Naive thymus-derived CD8-positive, alpha-beta T cell (primary cell): ENCODE measurements at regions not wholly inside any gene's neighbourhood (a gene's known extent, or its start where the extent isn't known, plus 50 kb on each side); places are given as distances from the start of the nearest gene placed in this dataset.

Experiments
- ATAC-seq, 2 donors: fragments of 150-1000 bp; cut with Tn5 transposase in 1 of 2; sonication (Bioruptor Pico), chemical (Tn5 transposase) in 1 of 2; 1 replicate in 1 of 2; 2 replicates in 1 of 2; pipeline ENCODE4 v1.10.0; 2021; ENCODE audit warnings: mild to moderate bottlenecking in 2 of 2, moderate library complexity in 2 of 2
- POLR2A ChIA-PET: fragments of 350-600 bp; sonication (Branson Sonifier 250); formaldehyde crosslinking; loops from one replicate; lab custom pipeline; 2021; ENCODE audit warnings: antibody characterized with exemption; lab: Charles Lee
- DNase-seq, 10 donors: peaks; one replicate each; pipeline versions ENCODE4 v3.0.0 to v3.0.0-alpha.2; 2020 to 2022
- H3K27ac Mint-ChIP-seq, 10 donors: one replicate each; pipeline ENCODE4 v1.8.0; 2020 to 2022; ENCODE audit warnings: mild to moderate bottlenecking in 10 of 10, mixed read lengths in 10 of 10, moderate library complexity in 4 of 10, inconsistent platforms in 1 of 10
- H3K27me3 Mint-ChIP-seq, 5 donors: one replicate each; pipeline ENCODE4 v1.8.0; 2021 to 2022; ENCODE audit warnings: mixed read lengths in 5 of 5
- H3K36me3 Mint-ChIP-seq, 3 donors: one replicate each; pipeline ENCODE4 v1.8.0; 2020 to 2022; ENCODE audit warnings: mixed read lengths in 3 of 3, mild to moderate bottlenecking in 2 of 3, inconsistent platforms in 1 of 3
- H3K4me1 Mint-ChIP-seq, 4 donors: one replicate each; pipeline ENCODE4 v1.8.0; 2021 to 2022; ENCODE audit warnings: mixed read lengths in 4 of 4
- H3K4me3 Mint-ChIP-seq, 10 donors: one replicate each; pipeline ENCODE4 v1.8.0; 2020 to 2022; ENCODE audit warnings: mild to moderate bottlenecking in 10 of 10, mixed read lengths in 10 of 10, moderate library complexity in 6 of 10, inconsistent platforms in 1 of 10
- H3K9me3 Mint-ChIP-seq, 9 donors: one replicate each; pipeline ENCODE4 v1.8.0; 2020 to 2022; ENCODE audit warnings: mixed read lengths in 9 of 9, mild to moderate bottlenecking in 3 of 9, inconsistent platforms in 1 of 9, moderate library complexity in 1 of 9

- Mint-ChIP-seq H3K4me3 (no peak overlapping the region), H3K27ac (no peak overlapping the region), H3K9me3 (no peaks in the 10 kb centered on the region), H3K36me3 (peaks cover 0 to 2% (median 0%) of the 10 kb centered on the region in 3 donors), H3K27me3 (no peaks in the 10 kb centered on the region), H3K4me1 (peaks cover 0 to 6% (median under 1%) of the 10 kb centered on the region in 4 donors)
- no peak for DNase-seq
- POLR2A ChIA-PET, result interaction anchor here (0.6 to 0.7 kb wide), 2 partner anchors 67 to 77 kb away, joined by 3 to 6 read pairs; a partner anchor contains a TSS
- ATAC-seq, result no peak
These were observed 100.5 kb upstream of the BTN3A2 start for GRCh38 chr6:26264547-26264946.

DNA sequence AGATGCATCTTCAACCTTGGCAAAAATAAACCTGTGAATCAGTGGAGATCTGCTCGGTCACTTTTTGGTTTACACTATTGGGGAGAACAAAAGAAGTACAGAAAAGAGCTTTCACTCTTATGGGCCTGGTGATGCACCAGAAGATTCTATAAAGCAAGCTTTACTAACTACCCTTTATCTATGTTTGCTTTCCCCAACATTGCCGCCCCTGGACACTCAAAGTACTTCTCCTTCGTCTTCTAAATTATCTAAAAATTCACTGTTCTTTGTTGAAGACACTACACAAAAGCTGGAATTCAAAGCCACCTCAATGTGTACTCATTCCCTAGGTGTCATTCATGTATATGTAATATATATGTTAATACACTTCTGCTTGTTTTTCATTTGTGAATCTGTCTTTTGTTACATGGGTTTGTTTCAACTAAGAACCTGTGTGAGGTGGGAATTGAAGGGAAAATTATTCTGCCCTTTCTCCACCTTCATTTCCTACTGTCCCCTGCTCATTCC is 97.9 kb upstream of the BTN3A2 start:
- Mint-ChIP-seq H3K4me3 (no peak overlapping the region), H3K9me3 (no peaks in the 10 kb centered on the region), H3K27ac (no peak overlapping the region), H3K27me3 (no peaks in the 10 kb centered on the region), H3K4me1 (peaks cover 4 to 25% (median 11%) of the 10 kb centered on the region in 4 donors), H3K36me3 (no peaks in the 10 kb centered on the region)
- no peak for ATAC-seq
- no peak for DNase-seq
- POLR2A ChIA-PET, result interaction anchor here (0.7 to 2.2 kb wide), 3 partner anchors 32 to 291 kb away, joined by 4 to 5 read pairs (median 5); a partner anchor contains a TSS

- ATAC-seq (no peak), DNase-seq (no peak)
- no peak overlapping the region for H3K27ac Mint-ChIP-seq
These were observed 96.2 kb upstream of the BTN3A2 start for GRCh38 chr6:26268659-26269402.

DNA sequence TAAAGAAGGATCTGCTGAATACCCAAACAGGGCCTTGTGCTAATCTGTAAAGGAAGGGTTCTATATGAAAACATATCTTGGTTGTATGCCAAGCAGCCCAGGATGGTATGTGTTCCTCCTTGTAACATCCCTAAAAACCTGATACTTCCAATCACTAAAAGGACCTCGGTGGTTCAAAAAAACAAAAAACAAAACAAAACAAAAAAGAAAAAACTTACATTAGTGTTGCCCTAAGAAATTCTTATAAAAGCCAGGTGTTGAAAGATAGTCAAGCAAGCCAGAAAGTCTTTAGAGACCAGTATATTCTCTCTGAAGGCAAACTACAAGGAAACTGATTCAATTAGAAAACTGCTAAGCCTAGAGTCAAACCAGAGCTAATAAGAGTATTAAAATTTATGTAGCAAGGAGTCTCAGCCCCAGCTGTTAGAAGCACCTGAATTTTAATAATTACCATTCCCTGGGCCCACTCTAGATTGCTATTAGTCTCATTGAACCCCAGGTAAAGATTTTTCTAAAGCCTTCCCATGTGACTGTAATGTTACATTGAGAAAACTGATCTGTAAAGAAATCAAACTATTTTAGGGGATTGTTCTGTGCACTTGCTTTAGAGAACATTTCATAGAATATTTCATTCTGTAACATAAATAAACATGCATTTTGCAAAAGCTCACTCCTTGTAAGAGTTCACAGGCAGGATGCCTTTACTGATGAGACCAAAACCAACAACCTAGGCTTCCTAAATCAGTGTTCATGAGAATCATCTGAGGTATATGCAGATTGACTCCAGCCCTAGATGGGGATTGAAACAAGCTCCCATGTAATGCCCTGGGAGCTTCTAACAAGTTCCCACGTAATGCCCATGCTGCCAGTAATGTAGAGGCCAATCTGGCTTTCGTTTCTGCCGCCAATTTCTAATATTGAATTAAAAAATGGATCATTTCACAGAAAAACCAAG is 95.2 kb upstream of the BTN3A2 start:
- no peak for DNase-seq
- H3K9me3 Mint-ChIP-seq, result no peaks in the 10 kb centered on the region
- H3K36me3 Mint-ChIP-seq, result no peaks in the 10 kb centered on the region
- peak overlapping the region in 2 of 10 donors; percentile 19 to 21 for H3K27ac Mint-ChIP-seq
- POLR2A ChIA-PET, result interaction anchor here (0.6 to 7.9 kb wide), 17 partner anchors 14 to 268 kb away, joined by 3 to 271 read pairs (median 61); a partner anchor contains a TSS
- peak overlapping the region in 1 of 10 donors; percentile 39 for H3K4me3 Mint-ChIP-seq
- no peaks in the 10 kb centered on the region for H3K27me3 Mint-ChIP-seq
- no peak for ATAC-seq
- peaks cover 4 to 28% (median 11%) of the 10 kb centered on the region in 4 donors for H3K4me1 Mint-ChIP-seq

More at GRCh38 chr6:26268659-26269402, 96.2 kb upstream of the BTN3A2 start:
- Mint-ChIP-seq H3K36me3 (no peaks in the 10 kb centered on the region), H3K4me1 (peaks cover 4 to 28% (median 11%) of the 10 kb centered on the region in 4 donors), H3K4me3 (no peak overlapping the region), H3K9me3 (no peaks in the 10 kb centered on the region), H3K27me3 (no peaks in the 10 kb centered on the region)
- POLR2A ChIA-PET, result interaction anchor here (1.3 to 7.9 kb wide), 4 partner anchors 33 to 53 kb away, joined by 5 to 209 read pairs (median 130); a partner anchor contains a TSS

GRCh38 chr6:26270486-26270861 is 94.5 kb upstream of the BTN3A2 start:
- no peaks in the 10 kb centered on the region for H3K36me3 Mint-ChIP-seq

DNA sequence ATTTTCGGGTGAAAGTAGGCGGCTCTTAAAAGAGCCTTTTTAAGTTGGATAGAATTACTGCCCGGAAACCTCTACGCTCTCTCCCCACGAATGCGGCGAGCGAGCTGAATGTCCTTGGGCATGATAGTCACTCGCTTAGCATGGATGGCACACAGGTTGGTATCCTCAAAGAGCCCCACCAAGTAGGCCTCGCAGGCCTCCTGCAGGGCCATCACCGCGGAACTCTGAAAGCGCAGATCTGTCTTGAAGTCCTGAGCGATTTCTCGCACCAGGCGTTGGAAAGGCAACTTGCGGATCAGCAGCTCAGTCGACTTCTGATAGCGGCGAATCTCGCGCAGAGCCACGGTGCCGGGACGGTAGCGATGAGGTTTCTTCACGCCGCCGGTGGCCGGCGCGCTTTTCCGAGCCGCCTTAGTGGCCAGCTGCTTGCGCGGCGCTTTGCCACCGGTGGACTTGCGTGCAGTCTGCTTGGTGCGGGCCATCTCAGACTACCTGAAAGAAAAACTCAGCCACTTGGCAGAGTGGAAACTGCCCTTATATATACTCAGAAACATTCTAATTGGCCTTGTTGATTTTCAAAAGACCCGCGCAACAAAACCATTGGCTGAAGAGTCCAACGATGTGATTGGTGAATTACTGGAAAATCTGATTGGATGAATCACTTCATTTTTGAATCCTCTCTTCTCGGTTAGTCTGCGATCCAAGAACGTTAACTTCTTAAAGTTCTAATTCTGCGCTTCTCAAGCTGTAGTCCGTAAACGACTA is 93.9 kb upstream of the BTN3A2 start:
- ATAC-seq (peak; percentile 18 to 39), DNase-seq (peak; percentile 52 to 93 (median 81))
- Mint-ChIP-seq H3K4me3 (no peak overlapping the region), H3K9me3 (no peaks in the 10 kb centered on the region), H3K27me3 (no peaks in the 10 kb centered on the region), H3K27ac (peak overlapping the region in 4 of 10 donors; percentile 20 to 97 (median 40)), H3K36me3 (no peaks in the 10 kb centered on the region), H3K4me1 (peaks cover 4 to 28% (median 11%) of the 10 kb centered on the region in 4 donors)
- POLR2A ChIA-PET, result interaction anchor here (1.1 to 7.9 kb wide), 18 partner anchors 8 to 266 kb away, joined by 3 to 271 read pairs (median 56); partner anchors contain the start of gene BTN3A3

More at GRCh38 chr6:26270486-26270861, 94.5 kb upstream of the BTN3A2 start:
- Mint-ChIP-seq H3K4me1 (peaks cover 4 to 28% (median 11%) of the 10 kb centered on the region in 4 donors), H3K27me3 (no peaks in the 10 kb centered on the region), H3K4me3 (peak overlapping the region in 1 of 10 donors; percentile 39), H3K27ac (peak overlapping the region in 2 of 10 donors; percentile 21 to 61), H3K9me3 (no peaks in the 10 kb centered on the region)
- POLR2A ChIA-PET, result interaction anchor here (0.6 to 7.9 kb wide), 17 partner anchors 14 to 267 kb away, joined by 3 to 271 read pairs (median 61); a partner anchor contains a TSS
- ATAC-seq (no peak), DNase-seq (peak in 1 of 10 donors; percentile 21)

GRCh38 chr6:26271668-26272024 is 93.4 kb upstream of the BTN3A2 start:
- no peak overlapping the region for H3K4me3 Mint-ChIP-seq
- peak overlapping the region in 1 of 10 donors; percentile 97 for H3K27ac Mint-ChIP-seq
- ATAC-seq, result no peak
- POLR2A ChIA-PET, result interaction anchor here (0.9 to 7.9 kb wide), 21 partner anchors 9 to 1601 kb away, joined by 3 to 271 read pairs (median 48); partner anchors contain the start of gene BTN3A3
- no peaks in the 10 kb centered on the region for H3K27me3 Mint-ChIP-seq
- no peak for DNase-seq
- no peaks in the 10 kb centered on the region for H3K36me3 Mint-ChIP-seq
- H3K9me3 Mint-ChIP-seq, result no peaks in the 10 kb centered on the region
- peaks cover 4 to 28% (median 11%) of the 10 kb centered on the region in 4 donors for H3K4me1 Mint-ChIP-seq

DNA sequence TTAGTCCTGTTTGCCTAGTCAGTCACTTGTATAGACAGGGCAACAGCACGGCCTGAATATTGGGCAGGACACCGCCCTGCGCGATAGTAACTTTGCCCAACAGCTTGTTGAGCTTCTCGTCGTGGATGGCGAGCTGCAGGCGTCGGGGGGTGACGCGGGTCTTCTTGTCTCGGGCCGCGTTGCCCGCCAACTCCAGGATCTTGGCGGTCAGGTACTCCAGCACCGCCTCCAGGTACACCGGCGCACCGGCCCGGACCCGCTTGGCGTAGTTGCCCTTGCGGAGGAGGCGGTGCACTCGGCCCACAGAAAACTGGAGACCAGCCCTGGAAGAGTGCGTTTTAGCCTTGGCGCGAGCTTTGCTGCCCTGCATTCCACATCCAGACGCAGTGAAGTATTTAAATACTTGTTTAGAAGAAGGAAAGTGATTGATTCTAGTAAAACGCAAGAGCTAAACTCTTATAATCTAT is 92.8 kb upstream of the BTN3A2 start:
- POLR2A ChIA-PET, result interaction anchor here (0.6 to 7.9 kb wide), 49 partner anchors 9 to 1621 kb away, joined by 3 to 271 read pairs (median 8); partner anchors contain the start of genes BTN3A3 and HMGN4
- Mint-ChIP-seq H3K36me3 (no peaks in the 10 kb centered on the region), H3K27ac (peak overlapping the region in 1 of 10 donors; percentile 97), H3K4me3 (no peak overlapping the region), H3K27me3 (no peaks in the 10 kb centered on the region), H3K9me3 (no peaks in the 10 kb centered on the region), H3K4me1 (peaks cover 4 to 28% (median 11%) of the 10 kb centered on the region in 4 donors)
- ATAC-seq (peak; percentile 7 to 25), DNase-seq (peak in 8 of 10 donors; percentile 21 to 78 (median 44))

GRCh38 chr6:26273673-26274588 is 91.1 kb upstream of the BTN3A2 start:
- Mint-ChIP-seq H3K4me1 (peaks cover 3 to 26% (median 11%) of the 10 kb centered on the region in 4 donors), H3K27ac (no peak overlapping the region), H3K27me3 (no peaks in the 10 kb centered on the region), H3K36me3 (no peaks in the 10 kb centered on the region), H3K9me3 (no peaks in the 10 kb centered on the region), H3K4me3 (no peak overlapping the region)
- POLR2A ChIA-PET, result interaction anchor here (0.7 to 7.9 kb wide), 40 partner anchors 10 to 1619 kb away, joined by 3 to 271 read pairs (median 10); partner anchors contain the start of gene HMGN4
- ATAC-seq (peak; percentile 13 to 31), DNase-seq (peak in 8 of 10 donors; percentile 30 to 83 (median 63))

DNA sequence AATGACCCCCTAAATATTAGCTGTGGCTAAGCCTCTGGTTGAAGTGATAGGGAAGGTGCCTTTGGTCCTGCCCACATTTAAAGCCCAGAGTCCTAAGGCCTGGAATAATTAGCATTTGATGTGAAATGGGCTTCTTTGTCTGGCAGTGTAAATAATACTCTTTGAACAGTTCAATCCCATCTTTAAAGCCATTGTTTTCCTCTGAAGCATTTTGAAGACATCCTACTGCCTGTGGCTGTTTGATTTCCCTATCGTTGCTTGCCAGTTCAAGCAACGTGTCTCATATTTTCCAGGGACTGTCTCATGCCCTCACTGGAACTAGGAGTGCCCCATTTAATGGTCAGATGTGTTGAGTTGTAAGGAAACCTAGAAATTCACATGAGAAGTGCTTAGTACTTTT is 89.3 kb upstream of the BTN3A2 start:
- Mint-ChIP-seq H3K27ac (peak overlapping the region in 4 of 10 donors; percentile 11 to 49 (median 30)), H3K4me3 (peak overlapping the region in 1 of 10 donors; percentile 9), H3K4me1 (peaks cover 4 to 17% (median 9%) of the 10 kb centered on the region in 4 donors), H3K36me3 (peaks cover 0 to 2% (median 0%) of the 10 kb centered on the region in 3 donors), H3K27me3 (no peaks in the 10 kb centered on the region), H3K9me3 (no peaks in the 10 kb centered on the region)
- POLR2A ChIA-PET, result interaction anchor here (0.7 to 7.9 kb wide), 12 partner anchors 9 to 151 kb away, joined by 5 to 271 read pairs (median 88); a partner anchor contains a TSS
- no peak for DNase-seq
- ATAC-seq, result no peak
